GM21737 (cell line): ENCODE measurements at regions not wholly inside any gene's neighbourhood (a gene's known extent, or its start where the extent isn't known, plus 50 kb on each side); places are given as distances from the start of the nearest gene placed in this dataset.
"Not testable (repeated sequence)": the region's sequence is repeated elsewhere in the genome, so short reads cannot be mapped to it uniquely, and the experiment has no call there.

Source experiments
- ATAC-seq: cut with Tn5 transposase; IDR thresholded peaks from one replicate; pipeline ENCODE4 v1.9.1; 2021; ENCODE audit warnings: mild to moderate bottlenecking, moderate library complexity; ENCODE audit not compliant: unreplicated experiment

- no peak for ATAC-seq
These were observed 176.4 kb upstream of the TCF4 start for GRCh38 chr18:55764386-55764785.

GRCh38 chr18:55763805-55764204 lies 175.8 kb upstream of the TCF4 start:
- ATAC-seq: no peak

GRCh38 chr18:55763298-55763697 lies 175.3 kb upstream of the TCF4 start:
- no peak for ATAC-seq

- ATAC-seq: no peak
These were observed 174.4 kb upstream of the TCF4 start for GRCh38 chr18:55762424-55762823.

GRCh38 chr18:55753643-55754263 lies 165.8 kb upstream of the TCF4 start:
- ATAC-seq: no peak

GRCh38 chr18:55751476-55751875 lies 163.5 kb upstream of the TCF4 start:
- no peak for ATAC-seq

GRCh38 chr18:55748227-55748738 lies 160.3 kb upstream of the TCF4 start:
- no peak for ATAC-seq

GRCh38 chr18:55744206-55744605 lies 156.2 kb upstream of the TCF4 start:
- no peak for ATAC-seq

- no peak for ATAC-seq
These were observed 155.7 kb upstream of the TCF4 start for GRCh38 chr18:55743736-55744135.

- ATAC-seq: no peak
These were observed 155.1 kb upstream of the TCF4 start for GRCh38 chr18:55743133-55743532.

- no peak for ATAC-seq
These were observed 151.5 kb upstream of the TCF4 start for GRCh38 chr18:55739488-55739887.

- ATAC-seq: no peak
These were observed 150.6 kb upstream of the TCF4 start for GRCh38 chr18:55738483-55739114.

- no peak for ATAC-seq
These were observed 149.9 kb upstream of the TCF4 start for GRCh38 chr18:55737781-55738468.

- no peak for ATAC-seq
These were observed 149.3 kb upstream of the TCF4 start for GRCh38 chr18:55737266-55737665.

- no peak for ATAC-seq
These were observed 148.0 kb upstream of the TCF4 start for GRCh38 chr18:55735969-55736368.

- ATAC-seq: no peak
These were observed 147.3 kb upstream of the TCF4 start for GRCh38 chr18:55735199-55735855.

GRCh38 chr18:55732227-55733106 lies 144.5 kb upstream of the TCF4 start:
- ATAC-seq: no peak

GRCh38 chr18:55731594-55732042 lies 143.6 kb upstream of the TCF4 start:
- ATAC-seq: no peak

GRCh38 chr18:55721006-55721405 lies 133.0 kb upstream of the TCF4 start:
- ATAC-seq: not testable (repeated sequence)

GRCh38 chr18:55713707-55714106 lies 125.7 kb upstream of the TCF4 start:
- no peak for ATAC-seq
